ENCODE measurements at regions not wholly inside any gene's neighbourhood (a gene's known extent, or its start where the extent isn't known, plus 50 kb on each side); places are given as distances from the start of the nearest gene placed in this dataset.

- TF ChIP-seq EZH2phosphoT487 (IDR thresholded peaks at IDR 0.05; ENCODE audit: insufficient read depth, low read depth) (no peak), EZH2 (IDR thresholded peaks at IDR 0.05; ENCODE audit: insufficient read depth, poor library complexity, severe bottlenecking) (no peak)
Measured at GRCh38 chr11:70567680-70568034, 169.3 kb downstream of the CTTN start.

Measured in GM23248 (cell line).